ENCODE measurements at regions not wholly inside any gene's neighbourhood (a gene's known extent, or its start where the extent isn't known, plus 50 kb on each side); places are given as distances from the start of the nearest gene placed in this dataset.

DNA sequence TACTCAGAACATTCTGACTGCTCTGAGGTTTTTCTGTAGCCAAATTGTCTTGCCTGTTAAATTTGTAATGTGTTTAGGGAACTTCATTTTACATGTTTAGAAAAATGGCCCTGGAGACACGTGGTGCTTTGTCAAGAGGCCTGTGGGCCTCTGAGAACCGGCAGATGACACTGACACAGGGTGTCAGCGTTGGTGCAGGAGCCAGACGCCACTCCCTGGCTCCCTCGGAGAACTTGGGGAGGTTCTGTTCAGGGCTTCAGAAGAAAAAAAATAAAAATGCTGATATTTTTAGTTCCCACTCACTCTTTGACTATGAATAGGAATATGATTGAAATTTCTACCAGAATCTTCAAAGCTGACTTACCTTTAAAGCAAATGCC is 190.9 kb upstream of the GATB start:
- no peak for ATAC-seq (ENCODE audit: low read depth)
- no peaks in the 10 kb centered on the region for H3K36me3 ChIP-seq (ENCODE audit: low read depth)
- no peaks in the 10 kb centered on the region for H3K27me3 ChIP-seq (ENCODE audit: insufficient read depth, poor library complexity, severe bottlenecking)
- no peak for TF ChIP-seq CTCF (IDR thresholded peaks at IDR 0.05; ENCODE audit: poor library complexity, severe bottlenecking)
- no peak for DNase-seq (ENCODE audit: low spot score)
- H3K27ac ChIP-seq (ENCODE audit: poor library complexity, severe bottlenecking) = no peak overlapping the region
- peaks cover 9% of the 10 kb centered on the region for H3K4me1 ChIP-seq (ENCODE audit: insufficient read depth, poor library complexity, severe bottlenecking)
- peaks cover 10% of the 10 kb centered on the region for H3K9me3 ChIP-seq (ENCODE audit: severe bottlenecking)
- H3K4me3 ChIP-seq (ENCODE audit: severe bottlenecking) = no peak overlapping the region

- Histone ChIP-seq H3K27me3 (ENCODE audit: insufficient read depth, poor library complexity, severe bottlenecking) (no peaks in the 10 kb centered on the region), H3K4me3 (ENCODE audit: severe bottlenecking) (no peak overlapping the region), H3K4me1 (ENCODE audit: insufficient read depth, poor library complexity, severe bottlenecking) (peaks cover 9% of the 10 kb centered on the region), H3K36me3 (ENCODE audit: low read depth) (no peaks in the 10 kb centered on the region), H3K9me3 (ENCODE audit: severe bottlenecking) (peaks cover 14% of the 10 kb centered on the region), H3K27ac (ENCODE audit: poor library complexity, severe bottlenecking) (no peak overlapping the region)
- DNase-seq (ENCODE audit: low spot score) = no peak
- no peak for ATAC-seq (ENCODE audit: low read depth)
- no peak for TF ChIP-seq CTCF (IDR thresholded peaks at IDR 0.05; ENCODE audit: poor library complexity, severe bottlenecking)
Measured at GRCh38 chr4:151950993-151951670, 190.3 kb upstream of the GATB start.

GRCh38 chr4:151948351-151949016 is 187.7 kb upstream of the GATB start:
- H3K4me3 ChIP-seq (ENCODE audit: severe bottlenecking) = no peak overlapping the region

GRCh38 chr4:151946718-151947117 is 185.9 kb upstream of the GATB start:
- H3K4me3 ChIP-seq (ENCODE audit: severe bottlenecking) = no peak overlapping the region

More at GRCh38 chr4:151948351-151949016, 187.7 kb upstream of the GATB start:
- H3K27me3 ChIP-seq (ENCODE audit: insufficient read depth, poor library complexity, severe bottlenecking) = no peaks in the 10 kb centered on the region
- no peak for TF ChIP-seq CTCF (IDR thresholded peaks at IDR 0.05; ENCODE audit: poor library complexity, severe bottlenecking)
- peaks cover 9% of the 10 kb centered on the region for H3K4me1 ChIP-seq (ENCODE audit: insufficient read depth, poor library complexity, severe bottlenecking)
- ATAC-seq (ENCODE audit: low read depth) (peak; percentile 74), DNase-seq (ENCODE audit: low spot score) (no peak)
- peak overlapping the region; percentile 73 for H3K27ac ChIP-seq (ENCODE audit: poor library complexity, severe bottlenecking)
- H3K9me3 ChIP-seq (ENCODE audit: severe bottlenecking) = peaks cover 14% of the 10 kb centered on the region
- H3K36me3 ChIP-seq (ENCODE audit: low read depth) = no peaks in the 10 kb centered on the region

More at GRCh38 chr4:151946718-151947117, 185.9 kb upstream of the GATB start:
- Histone ChIP-seq H3K4me1 (ENCODE audit: insufficient read depth, poor library complexity, severe bottlenecking) (peaks cover 9% of the 10 kb centered on the region), H3K27ac (ENCODE audit: poor library complexity, severe bottlenecking) (no peak overlapping the region), H3K27me3 (ENCODE audit: insufficient read depth, poor library complexity, severe bottlenecking) (no peaks in the 10 kb centered on the region), H3K36me3 (ENCODE audit: low read depth) (no peaks in the 10 kb centered on the region), H3K9me3 (ENCODE audit: severe bottlenecking) (peaks cover 14% of the 10 kb centered on the region)
- DNase-seq (ENCODE audit: low spot score) = no peak
- no peak for TF ChIP-seq CTCF (IDR thresholded peaks at IDR 0.05; ENCODE audit: poor library complexity, severe bottlenecking)
- no peak for ATAC-seq (ENCODE audit: low read depth)
